ENCODE measurements at regions not wholly inside any gene's neighbourhood (a gene's known extent, or its start where the extent isn't known, plus 50 kb on each side); places are given as distances from the start of the nearest gene placed in this dataset.

GRCh38 chr1:199283794-199284193 lies 645.0 kb downstream of the PTPRC start:
- no peak for DNase-seq (ENCODE audit: low spot score)

- DNase-seq (ENCODE audit: low spot score), result no peak
Observed at GRCh38 chr1:199287206-199287605, 648.4 kb downstream of the PTPRC start.

DNA sequence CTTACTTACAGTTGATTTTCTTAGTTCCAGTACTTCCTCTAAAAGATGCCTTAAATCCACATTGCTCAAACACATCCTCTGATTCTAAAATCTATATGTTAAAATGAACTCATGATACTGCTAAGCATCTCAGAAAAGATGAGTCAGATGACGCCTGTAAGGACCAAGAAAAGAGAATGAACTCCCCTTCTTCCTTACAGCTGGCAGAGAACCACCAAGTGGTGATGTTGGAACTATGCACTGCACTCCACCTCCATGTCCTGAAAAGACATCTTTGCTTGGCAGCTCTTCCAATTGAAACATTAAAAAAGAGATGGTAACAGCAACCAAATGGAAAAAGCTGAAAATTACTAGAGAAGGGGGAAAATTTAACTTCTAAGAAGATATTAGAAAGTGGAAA lies 648.8 kb downstream of the PTPRC start:
- DNase-seq (ENCODE audit: low spot score), result no peak

DNA sequence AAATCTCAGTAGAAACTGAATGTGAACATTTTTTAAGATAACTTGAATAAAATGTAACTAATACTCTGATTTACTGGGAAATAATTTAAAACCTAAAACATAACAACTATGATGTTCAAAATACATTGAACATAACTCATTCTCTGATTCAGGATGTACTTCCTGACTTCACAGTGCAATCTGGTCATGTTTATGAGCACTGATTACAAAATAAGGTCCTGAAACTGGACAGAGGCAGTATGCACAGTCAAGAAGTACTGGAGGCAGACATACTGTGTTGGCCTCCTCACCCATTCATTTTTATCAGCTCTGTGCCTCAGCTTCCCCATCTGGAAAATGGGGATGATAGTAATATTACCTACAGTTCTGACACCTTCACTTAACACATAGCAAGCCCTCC lies 651.3 kb downstream of the PTPRC start:
- no peak for DNase-seq (ENCODE audit: low spot score)

- DNase-seq (ENCODE audit: low spot score), result no peak
Observed at GRCh38 chr1:199291022-199291740, 652.3 kb downstream of the PTPRC start.

DNA sequence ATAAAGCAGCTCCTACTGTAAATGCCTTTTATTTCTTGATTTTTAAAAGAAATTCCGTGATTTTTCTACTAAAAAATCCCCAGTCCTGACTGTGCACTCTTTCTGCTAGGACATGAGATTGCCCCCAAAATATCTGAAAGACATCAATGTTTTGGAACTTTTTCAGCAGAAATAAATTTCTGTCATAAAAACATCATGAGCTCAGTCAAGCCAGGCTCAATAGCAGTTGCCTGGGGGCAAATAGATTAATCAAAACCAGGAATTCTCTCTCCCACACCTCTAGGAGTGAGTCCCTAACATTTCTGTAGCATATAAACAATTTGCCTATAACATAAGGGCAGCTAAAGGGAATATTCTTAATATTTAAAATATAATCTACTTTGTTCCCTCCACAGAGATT lies 654.1 kb downstream of the PTPRC start:
- no peak for DNase-seq (ENCODE audit: low spot score)

DNA sequence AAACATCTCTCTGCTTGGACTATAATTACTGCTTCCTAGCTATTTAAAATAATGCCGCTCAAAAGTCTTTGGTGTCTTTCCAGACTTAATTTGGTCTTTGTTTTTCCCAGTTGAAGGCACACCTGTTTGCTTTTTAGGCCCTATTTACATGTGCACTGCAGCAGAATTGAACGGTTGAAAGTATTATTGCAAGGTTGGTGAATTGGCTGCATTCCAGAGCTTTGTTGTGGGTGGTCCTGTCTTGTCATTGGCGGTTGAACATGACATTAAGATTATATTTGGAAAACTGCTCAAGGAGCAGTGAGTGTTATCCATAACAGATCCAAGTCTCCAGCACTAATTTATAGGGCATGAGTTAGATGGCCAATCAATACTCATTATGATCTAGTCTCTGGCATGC lies 656.3 kb downstream of the PTPRC start:
- no peak for DNase-seq (ENCODE audit: low spot score)

- no peak for DNase-seq (ENCODE audit: low spot score)
Observed at GRCh38 chr1:199297174-199297573, 658.3 kb downstream of the PTPRC start.

GRCh38 chr1:199297887-199298286 lies 659.0 kb downstream of the PTPRC start:
- DNase-seq (ENCODE audit: low spot score), result no peak

DNA sequence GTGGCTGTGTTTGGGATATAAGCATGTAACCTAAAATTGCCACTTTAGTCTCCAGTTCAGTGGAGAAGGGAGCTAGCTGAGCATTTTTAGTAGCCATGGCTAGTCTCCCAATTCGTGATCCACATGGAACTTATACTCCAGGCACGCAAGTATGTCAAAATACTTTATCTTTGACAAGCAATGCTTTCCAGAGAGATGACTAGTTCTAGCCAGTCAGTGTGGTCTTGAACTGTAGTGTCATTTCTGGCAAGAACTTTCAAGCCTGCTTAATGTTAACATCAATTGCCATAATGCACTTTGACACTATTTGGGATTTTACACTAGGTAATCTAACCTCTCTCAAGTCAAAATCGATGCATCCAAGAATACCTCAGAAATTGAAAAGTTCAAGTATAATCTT lies 660.0 kb downstream of the PTPRC start:
- no peak for DNase-seq (ENCODE audit: low spot score)

GRCh38 chr1:199301472-199302217 lies 662.8 kb downstream of the PTPRC start:
- no peak for DNase-seq (ENCODE audit: low spot score)

GRCh38 chr1:199302554-199302953 lies 663.7 kb downstream of the PTPRC start:
- no peak for DNase-seq (ENCODE audit: low spot score)

DNA sequence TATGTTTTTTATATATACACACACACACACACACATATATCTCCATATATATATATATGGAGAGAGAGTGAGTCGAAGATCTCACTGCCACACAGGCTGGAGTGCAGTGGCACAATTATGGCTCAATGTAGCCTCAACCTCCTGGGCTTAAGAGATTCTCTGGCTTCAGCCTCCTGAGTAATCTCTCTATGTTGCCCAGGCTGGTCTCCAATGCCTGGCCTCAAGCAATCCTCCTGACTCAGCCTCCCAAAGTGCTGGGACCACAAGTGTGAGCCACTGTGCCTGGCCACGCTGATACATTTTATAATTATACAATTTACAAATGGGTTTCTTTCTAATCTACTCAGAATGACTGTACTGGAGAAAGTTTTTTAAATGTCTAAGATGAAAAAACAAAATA lies 664.2 kb downstream of the PTPRC start:
- DNase-seq (ENCODE audit: low spot score), result no peak

DNA sequence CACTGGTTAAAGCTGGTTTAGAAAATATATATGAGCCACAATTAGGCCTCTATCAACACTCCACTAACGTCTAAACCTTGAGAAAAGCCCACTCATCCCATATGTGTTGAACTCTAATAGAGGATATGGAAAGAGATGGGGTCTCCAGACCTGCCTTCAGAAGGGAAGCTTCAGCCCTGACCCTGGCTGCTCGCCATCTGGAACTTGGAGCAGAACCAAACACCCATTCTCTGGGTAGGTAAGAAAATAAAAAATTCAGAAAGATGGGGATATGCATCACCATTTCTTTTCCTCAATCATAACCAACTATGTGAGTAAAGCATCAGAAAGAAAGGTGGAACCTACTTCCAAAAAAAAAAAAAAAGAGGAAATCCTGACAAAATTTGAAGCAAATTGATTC lies 666.2 kb downstream of the PTPRC start:
- no peak for DNase-seq (ENCODE audit: low spot score)

DNA sequence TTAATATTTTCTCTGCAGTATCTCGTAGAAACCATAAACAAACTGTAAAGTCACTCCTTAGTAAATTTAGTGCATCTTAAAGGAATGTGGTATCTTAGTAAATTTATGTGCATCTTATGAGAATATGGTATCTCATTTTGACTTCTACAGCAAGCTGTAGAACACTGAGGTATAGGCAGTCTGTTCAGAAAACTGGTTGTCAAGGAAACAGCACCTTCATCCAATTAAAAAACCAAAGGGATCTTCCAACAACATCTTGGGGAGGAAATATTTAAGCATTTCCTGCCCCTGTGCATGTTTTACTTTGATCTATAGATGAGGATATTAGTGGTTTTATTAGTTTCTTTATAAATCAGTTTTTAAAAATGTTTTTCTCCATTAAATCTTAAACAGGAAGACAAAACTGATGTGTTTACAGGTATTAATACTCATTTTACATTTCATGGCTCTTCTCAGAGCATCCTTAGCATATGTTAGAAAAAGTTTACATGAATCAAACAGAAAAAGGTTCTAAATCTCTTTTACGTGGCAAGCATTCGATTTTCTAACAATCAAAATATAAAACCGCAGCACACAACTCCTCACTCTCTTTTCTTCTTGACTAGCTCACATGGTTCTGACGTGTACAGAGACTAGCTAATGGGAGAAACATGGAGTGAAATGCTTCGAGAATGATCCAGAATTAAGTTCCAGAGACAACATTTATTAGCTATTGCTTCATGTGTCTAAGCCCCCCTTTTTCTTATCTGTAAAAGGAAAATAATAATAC lies 668.8 kb downstream of the PTPRC start:
- no peak for DNase-seq (ENCODE audit: low spot score)

DNA sequence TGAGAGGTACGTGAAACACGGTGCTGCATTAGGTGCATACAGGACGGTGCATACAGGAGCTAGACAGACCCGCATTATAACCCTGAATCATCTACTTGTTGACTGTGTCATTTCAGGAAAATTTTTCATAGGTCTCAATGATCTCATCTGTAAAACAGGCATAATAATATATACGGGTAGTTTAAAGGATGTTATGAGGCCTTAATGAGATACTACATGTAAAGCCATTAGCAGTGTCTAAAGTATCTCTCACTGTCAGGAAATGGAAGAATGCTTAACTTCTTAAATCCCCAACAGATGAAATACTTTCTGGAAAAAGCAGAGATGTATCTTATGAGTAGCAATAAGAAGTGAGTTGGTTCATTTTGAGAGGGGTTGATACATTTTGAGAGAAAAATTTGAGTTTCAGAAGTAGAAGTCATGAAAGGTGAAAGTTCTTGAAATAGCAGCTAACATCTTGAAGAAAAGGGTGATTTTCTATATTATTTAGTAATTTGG lies 669.6 kb downstream of the PTPRC start:
- no peak for DNase-seq (ENCODE audit: low spot score)

DNA sequence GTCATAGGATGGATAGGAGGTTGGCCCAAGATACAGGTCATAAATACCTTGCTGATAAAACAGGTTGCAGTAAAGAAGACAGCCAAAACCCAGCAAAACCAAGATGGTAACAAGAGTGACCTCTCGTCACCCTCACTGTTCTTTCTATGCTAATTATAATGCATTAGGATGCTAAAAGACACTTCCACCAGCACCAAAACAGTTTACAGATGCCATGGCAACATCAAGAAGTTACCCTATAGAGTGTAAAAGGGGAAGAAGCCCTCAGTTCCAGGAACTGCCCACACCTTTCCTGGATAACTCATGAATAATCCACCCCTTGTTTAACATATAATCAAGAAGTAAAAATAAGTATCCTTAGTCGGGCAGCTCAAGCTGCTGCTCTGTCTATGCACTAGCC lies 671.9 kb downstream of the PTPRC start:
- no peak for DNase-seq (ENCODE audit: low spot score)

GRCh38 chr1:199311478-199312262 lies 672.8 kb downstream of the PTPRC start:
- DNase-seq (ENCODE audit: low spot score), result no peak

- DNase-seq (ENCODE audit: low spot score), result no peak
Observed at GRCh38 chr1:199312626-199313025, 673.8 kb downstream of the PTPRC start.

DNA sequence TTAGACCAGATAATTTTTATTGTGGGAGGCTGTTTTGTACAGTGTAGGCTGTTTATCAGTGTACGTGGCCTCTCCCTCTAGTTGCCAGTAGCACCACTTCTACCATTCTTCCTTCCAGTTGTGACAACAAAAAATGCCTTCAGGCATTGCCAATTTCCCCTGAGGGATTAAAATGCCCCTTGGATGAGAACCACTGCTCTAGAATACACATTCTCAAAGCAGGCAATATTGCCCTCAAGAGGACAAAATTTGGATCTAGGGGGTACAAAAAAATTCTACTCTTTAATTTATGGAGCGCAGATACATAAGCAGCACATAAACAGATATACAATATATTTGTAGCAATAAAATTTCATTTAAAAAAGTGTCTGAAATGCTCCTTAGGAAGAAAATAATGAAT lies 674.6 kb downstream of the PTPRC start:
- no peak for DNase-seq (ENCODE audit: low spot score)

- DNase-seq (ENCODE audit: low spot score), result no peak
Observed at GRCh38 chr1:199319341-199319740, 680.5 kb downstream of the PTPRC start.

DNA sequence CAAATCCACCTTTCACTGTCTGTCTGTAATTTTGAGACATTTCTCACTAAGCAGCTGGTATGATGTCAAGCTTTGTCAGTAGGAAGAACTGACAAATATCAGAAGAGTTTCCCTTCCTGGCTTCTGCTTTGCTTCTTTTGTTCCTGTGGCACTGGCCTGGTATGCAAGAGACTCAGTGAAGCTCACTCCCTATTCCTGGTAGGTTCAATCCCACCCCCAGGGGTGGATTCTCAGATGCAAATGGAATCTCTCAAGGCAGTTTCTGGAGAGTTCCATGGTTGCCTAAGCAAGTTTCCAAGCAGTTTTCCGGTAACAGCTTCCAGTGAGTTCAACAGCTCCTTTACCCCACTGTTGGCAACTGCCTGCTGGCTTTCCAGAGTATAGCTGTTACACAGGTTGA lies 683.4 kb downstream of the PTPRC start:
- DNase-seq (ENCODE audit: low spot score), result no peak
